Body of pancreas (tissue), 4 donors: ENCODE measurements at regions not wholly inside any gene's neighbourhood (a gene's known extent, or its start where the extent isn't known, plus 50 kb on each side); places are given as distances from the start of the nearest gene placed in this dataset.

Experiments
- ATAC-seq: fragments of 150-250 bp; one replicate; pipeline ENCODE4 v1.9.1; 2016
- DNase-seq, 4 donors: peaks; one replicate each; pipeline ENCODE4 v3.0.0-alpha.2; 2019
- H3K27ac ChIP-seq, 4 donors: fragments of 200-600 bp; sonication (generic); 1 replicate in 3 of 4; 2 replicates in 1 of 4; pipeline versions ENCODE4 v1.5.1 to v1.6.1; 2016 to 2019; ENCODE audit warnings: mild to moderate bottlenecking in 1 of 4, mixed read lengths in 1 of 4, moderate library complexity in 1 of 4
- H3K27me3 ChIP-seq, 2 donors: fragments of 200-600 bp; sonication (generic); one replicate each; pipeline ENCODE4 v1.6.0; 2016; ENCODE audit warnings: mild to moderate bottlenecking in 1 of 2
- H3K36me3 ChIP-seq, 2 donors: fragments of 200-600 bp; sonication (generic); replicated peaks in 1 of 2; 2 replicates each; pipeline ENCODE4 v1.5.1; 2016; ENCODE audit warnings: low read depth in 2 of 2; ENCODE audit not compliant: insufficient read depth in 1 of 2
- H3K4me1 ChIP-seq: fragments of 200-600 bp; sonication (generic); one replicate; pipeline ENCODE4 v1.6.0; 2016
- H3K4me3 ChIP-seq, 2 donors: fragments of 200-600 bp; sonication (generic); 1 replicate in 1 of 2; 2 replicates in 1 of 2; pipeline ENCODE4 v1.5.1; 2016 to 2019
- H3K9me3 ChIP-seq, 3 donors: fragments of 200-600 bp; sonication (generic); 1 replicate in 2 of 3; 2 replicates in 1 of 3; pipeline ENCODE4 v1.5.1; 2016
- CTCF ChIP-seq, 7 experiments: fragments of 450-650 bp in 4 of 7; fragments of 200-600 bp in 3 of 7; sonication (generic) in 3 of 7; IDR thresholded peaks; one replicate each; pipeline ENCODE4 v1.5.1; 2016 to 2019; ENCODE audit warnings: antibody characterized with exemption in 7 of 7
- POLR2A ChIP-seq, 3 donors: fragments of 450-650 bp; IDR thresholded peaks; one replicate each; pipeline ENCODE4 v1.6.1; 2016; ENCODE audit warnings: antibody characterized with exemption in 3 of 3, mild to moderate bottlenecking in 2 of 3
- WGBS, 2 donors: methylation state at CpG; one replicate each; pipeline ENCODE4 v1.1.5; 2017; 5-methylcytosine and 5-hydroxymethylcytosine counted together
- intact Hi-C: fragments of 100-400 bp; cut with DNase I; formaldehyde crosslinking; loops from one replicate; pipeline ENCODE4 v1.15.1; 2023

DNA sequence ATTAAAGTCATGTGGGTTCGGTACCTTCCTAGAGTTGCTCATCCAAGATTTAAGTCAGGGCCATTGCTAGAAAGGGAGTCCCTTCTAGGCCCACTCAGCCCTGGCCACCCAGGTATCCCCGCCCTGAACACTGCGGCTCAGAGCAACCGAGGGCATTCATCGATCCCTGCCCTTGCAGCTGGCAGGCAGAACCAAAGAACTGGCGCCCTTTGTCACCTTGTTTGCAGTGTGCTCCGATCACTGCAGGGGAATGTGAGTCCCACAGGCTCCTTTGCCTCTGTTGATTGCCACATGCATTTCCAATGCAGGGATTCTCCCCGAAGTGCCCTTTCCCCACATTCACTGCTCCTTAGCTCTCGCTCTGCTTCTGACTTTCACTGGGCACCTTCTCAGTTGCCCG, 108.5 kb downstream of the CMPK2 start:
- ATAC-seq, result no peak
- no peak for TF ChIP-seq CTCF (IDR thresholded peaks at IDR 0.05)
- no peak for TF ChIP-seq POLR2A (IDR thresholded peaks at IDR 0.05)
- DNase-seq, result no peak

DNA sequence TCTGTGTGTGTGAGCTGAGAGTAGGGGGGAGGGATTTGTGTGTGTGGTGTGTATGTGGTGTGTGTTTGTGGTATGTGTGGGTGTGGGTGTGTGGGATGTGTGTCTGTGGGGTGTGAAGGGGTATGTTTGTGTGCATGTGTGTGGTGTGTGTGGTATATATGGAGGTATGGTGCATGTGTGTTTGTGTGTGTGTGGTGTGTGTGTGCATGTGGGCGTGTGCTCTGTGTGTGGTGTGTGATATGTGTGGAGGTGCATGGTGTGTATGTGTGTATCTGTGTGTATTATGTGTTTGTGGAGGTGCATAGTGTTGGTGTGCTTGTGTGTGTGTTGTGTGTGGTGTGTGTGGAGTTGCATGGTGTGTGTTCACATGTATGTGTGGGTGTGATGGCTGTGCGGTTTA, 106.0 kb downstream of the CMPK2 start:
- ATAC-seq (no peak), DNase-seq (no peak)
- H3K9me3 ChIP-seq, result no peaks in the 10 kb centered on the region
- H3K4me3 ChIP-seq, result no peak overlapping the region
- WGBS, 2 donors, result 85 to 88% methylated on average over 2 of the region's 2 CpGs
- H3K36me3 ChIP-seq, result no peaks in the 10 kb centered on the region
- TF ChIP-seq CTCF (IDR thresholded peaks at IDR 0.05), result no peak
- no peak for TF ChIP-seq POLR2A (IDR thresholded peaks at IDR 0.05)
- intact Hi-C loops, result no loop called here
- H3K27me3 ChIP-seq, result no peaks in the 10 kb centered on the region
- H3K4me1 ChIP-seq, result no peaks in the 10 kb centered on the region
- no peak overlapping the region for H3K27ac ChIP-seq

More for the DNA sequence above, 108.5 kb downstream of the CMPK2 start:
- Histone ChIP-seq H3K27ac (no peak overlapping the region), H3K4me3 (no peak overlapping the region), H3K4me1 (no peaks in the 10 kb centered on the region), H3K36me3 (no peaks in the 10 kb centered on the region), H3K9me3 (no peaks in the 10 kb centered on the region), H3K27me3 (no peaks in the 10 kb centered on the region)
- WGBS, 2 donors, result 81 to 88% methylated on average over 9 to 10 of the region's 10 CpGs
- intact Hi-C loops, result no loop called here

- DNase-seq (no peak), ATAC-seq (no peak)
- no peak overlapping the region for H3K4me3 ChIP-seq
- H3K36me3 ChIP-seq, result no peaks in the 10 kb centered on the region
- no peak for TF ChIP-seq CTCF (IDR thresholded peaks at IDR 0.05)
- TF ChIP-seq POLR2A (IDR thresholded peaks at IDR 0.05), result no peak
- WGBS, 2 donors, result 87 to 92% methylated on average over 5 of the region's 5 CpGs
- H3K27me3 ChIP-seq, result no peaks in the 10 kb centered on the region
- no peaks in the 10 kb centered on the region for H3K9me3 ChIP-seq
- no peak overlapping the region for H3K27ac ChIP-seq
- no peaks in the 10 kb centered on the region for H3K4me1 ChIP-seq
- intact Hi-C loops, result no loop called here
Observed at GRCh38 chr2:6760132-6760531, 105.6 kb downstream of the CMPK2 start.

DNA sequence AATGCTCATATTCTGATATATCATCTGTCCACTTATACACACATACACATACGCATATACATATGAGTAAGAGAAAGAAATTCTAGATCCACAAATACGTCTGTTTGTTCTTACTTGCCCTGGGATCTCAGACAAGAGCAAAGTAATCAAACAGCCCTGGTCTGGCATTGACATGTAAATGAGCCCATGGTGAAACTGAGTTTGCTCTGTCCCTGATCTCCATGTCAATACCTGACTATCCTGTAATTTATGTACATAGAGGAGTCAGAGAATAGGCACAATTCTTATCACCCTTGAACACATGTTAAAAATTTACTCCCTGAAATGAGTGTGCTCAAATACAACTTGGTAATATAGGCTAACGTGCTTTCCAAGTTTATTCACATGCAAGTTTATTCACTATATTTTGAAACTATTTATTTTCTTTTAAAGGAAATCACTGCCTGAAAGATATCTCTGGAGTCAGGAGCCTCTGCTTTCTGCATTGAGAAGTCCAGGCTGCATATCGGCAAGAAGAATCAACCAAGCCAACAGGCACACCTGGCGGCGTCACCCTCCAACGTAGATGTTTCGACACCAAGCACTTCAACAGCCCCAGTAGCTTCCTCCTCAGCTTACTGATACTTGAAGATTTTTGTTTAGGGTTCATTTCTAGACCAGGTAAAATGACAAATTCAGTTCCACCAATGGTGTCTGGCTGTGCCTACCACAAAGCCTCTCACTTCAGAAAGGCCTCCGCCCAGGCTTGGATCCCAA, 100.6 kb downstream of the CMPK2 start:
- DNase-seq, result no peak
- Histone ChIP-seq H3K9me3 (no peaks in the 10 kb centered on the region), H3K4me1 (no peaks in the 10 kb centered on the region), H3K4me3 (no peak overlapping the region), H3K27me3 (no peaks in the 10 kb centered on the region), H3K36me3 (no peaks in the 10 kb centered on the region), H3K27ac (no peak overlapping the region)
- WGBS, 2 donors, result 83 to 90% methylated on average over 9 of the region's 9 CpGs
- intact Hi-C loops, result no loop called here
- ATAC-seq, result no peak
- TF ChIP-seq CTCF (IDR thresholded peaks at IDR 0.05), result no peak

- Histone ChIP-seq H3K27ac (no peak overlapping the region), H3K36me3 (no peaks in the 10 kb centered on the region), H3K9me3 (no peaks in the 10 kb centered on the region), H3K4me1 (peaks cover 7% of the 10 kb centered on the region), H3K4me3 (no peak overlapping the region), H3K27me3 (no peaks in the 10 kb centered on the region)
- no peak for DNase-seq
- ATAC-seq, result no peak
- intact Hi-C loops, result no loop called here
- no peak for TF ChIP-seq POLR2A (IDR thresholded peaks at IDR 0.05)
- no peak for TF ChIP-seq CTCF (IDR thresholded peaks at IDR 0.05)
Observed at GRCh38 chr2:6769346-6769745, 96.4 kb downstream of the CMPK2 start.
